HEK293T (cell line): ENCODE measurements at regions not wholly inside any gene's neighbourhood (a gene's known extent, or its start where the extent isn't known, plus 50 kb on each side); places are given as distances from the start of the nearest gene placed in this dataset.

Source experiments
- ARNT ChIP-seq: fragments of 450-650 bp; IDR thresholded peaks from 2 replicates; pipeline ENCODE4 v1.6.1; 2017; ENCODE audit warnings: mild to moderate bottlenecking
- BHLHE40 ChIP-seq: fragments of 450-650 bp; IDR thresholded peaks from 2 replicates; pipeline ENCODE4 v1.6.1; 2016; ENCODE audit warnings: mild to moderate bottlenecking, moderate library complexity, borderline replicate concordance
- FOXA1 ChIP-seq: fragments of 450-650 bp; IDR thresholded peaks from 2 replicates; pipeline ENCODE4 v1.6.1; 2016; ENCODE audit warnings: mild to moderate bottlenecking
- FOXM1 ChIP-seq: fragments of 450-650 bp; IDR thresholded peaks from 2 replicates; pipeline ENCODE4 v1.6.1; 2017; ENCODE audit warnings: mild to moderate bottlenecking, borderline replicate concordance
- HDGF ChIP-seq: fragments of 450-650 bp; IDR thresholded peaks from 2 replicates; pipeline ENCODE4 v1.6.1; 2017; ENCODE audit warnings: antibody characterized with exemption, borderline replicate concordance
- SP1 ChIP-seq: fragments of 450-650 bp; IDR thresholded peaks from 2 replicates; pipeline ENCODE4 v1.6.1; 2017
- TF ChIP-seq, protein P1 (sequence below): fragments of 450-650 bp; IDR thresholded peaks from 2 replicates; pipeline ENCODE4 v1.6.1; 2016

DNA sequence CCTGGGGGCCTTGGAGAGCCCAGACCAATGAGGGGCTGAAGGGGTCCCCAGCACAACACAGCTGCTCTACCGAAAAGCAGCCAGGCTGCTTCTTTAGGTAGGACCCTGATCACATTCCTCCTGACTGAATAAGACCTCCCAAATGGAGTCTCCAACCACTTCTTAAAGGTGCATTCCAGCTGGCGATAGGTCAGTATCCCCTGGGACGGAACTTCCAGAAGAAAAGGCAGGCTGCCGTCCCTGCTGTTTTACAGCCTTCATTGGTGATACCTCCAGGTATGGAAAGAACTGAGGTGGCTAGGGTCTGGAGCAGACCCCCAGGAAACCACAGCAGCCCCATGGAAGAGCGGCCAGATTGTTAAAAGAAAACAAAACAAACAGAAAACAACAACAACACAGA, 340.6 kb downstream of the BTG1 start:
- no peak for TF ChIP-seq SP1
- no peak for TF ChIP-seq FOXM1
- no peak for TF ChIP-seq HDGF
- no peak for TF ChIP-seq BHLHE40
- TF ChIP-seq FOXA1, result no peak
- TF ChIP-seq, protein P1, sequence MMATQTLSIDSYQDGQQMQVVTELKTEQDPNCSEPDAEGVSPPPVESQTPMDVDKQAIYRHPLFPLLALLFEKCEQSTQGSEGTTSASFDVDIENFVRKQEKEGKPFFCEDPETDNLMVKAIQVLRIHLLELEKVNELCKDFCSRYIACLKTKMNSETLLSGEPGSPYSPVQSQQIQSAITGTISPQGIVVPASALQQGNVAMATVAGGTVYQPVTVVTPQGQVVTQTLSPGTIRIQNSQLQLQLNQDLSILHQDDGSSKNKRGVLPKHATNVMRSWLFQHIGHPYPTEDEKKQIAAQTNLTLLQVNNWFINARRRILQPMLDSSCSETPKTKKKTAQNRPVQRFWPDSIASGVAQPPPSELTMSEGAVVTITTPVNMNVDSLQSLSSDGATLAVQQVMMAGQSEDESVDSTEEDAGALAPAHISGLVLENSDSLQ, result no peak
- no peak for TF ChIP-seq ARNT
